Mesothelial cell of epicardium (in vitro differentiated cells): ENCODE measurements at regions not wholly inside any gene's neighbourhood (a gene's known extent, or its start where the extent isn't known, plus 50 kb on each side); places are given as distances from the start of the nearest gene placed in this dataset.

Experiments
- DNase-seq, 2 experiments: peaks; one replicate each; pipeline ENCODE4 v3.0.0; 2021; ENCODE audit warnings: low spot score in 2 of 2; ENCODE audit not compliant: unreplicated experiment in 2 of 2
- H3K27ac Mint-ChIP-seq: 2 replicates; pipeline ENCODE4 v1.8.0; 2021; ENCODE audit warnings: mixed read lengths
- H3K27me3 Mint-ChIP-seq: 2 replicates; pipeline ENCODE4 v1.8.0; 2021; ENCODE audit warnings: low read depth, mixed read lengths
- H3K36me3 Mint-ChIP-seq: 2 replicates; pipeline ENCODE4 v1.8.0; 2021; ENCODE audit warnings: mixed read lengths
- H3K4me1 Mint-ChIP-seq: 2 replicates; pipeline ENCODE4 v1.8.0; 2021; ENCODE audit warnings: mixed read lengths
- H3K4me3 Mint-ChIP-seq: 2 replicates; pipeline ENCODE4 v1.8.0; 2021; ENCODE audit warnings: mild to moderate bottlenecking, moderate library complexity, mixed read lengths
- H3K9me3 Mint-ChIP-seq: 2 replicates; pipeline ENCODE4 v1.8.0; 2021; ENCODE audit warnings: mixed read lengths
- CTCF ChIP-seq: fragments of 200-600 bp; sonication (generic); IDR thresholded peaks from one replicate; pipeline ENCODE4 v1.5.0; 2021; ENCODE audit warnings: antibody characterized with exemption; ENCODE audit not compliant: unreplicated experiment

- no peak for DNase-seq
- no peak for TF ChIP-seq CTCF
- Mint-ChIP-seq H3K9me3 (no peaks in the 10 kb centered on the region), H3K4me1 (peaks cover 13% of the 10 kb centered on the region), H3K4me3 (peak overlapping the region; percentile 47), H3K27me3 (no peaks in the 10 kb centered on the region), H3K27ac (no peak overlapping the region), H3K36me3 (no peaks in the 10 kb centered on the region)
These were observed 68.1 kb upstream of the FOXK1 start for GRCh38 chr7:4613846-4614548.

GRCh38 chr7:4616116-4616515 is 66.0 kb upstream of the FOXK1 start:
- Mint-ChIP-seq H3K27me3 (no peaks in the 10 kb centered on the region), H3K27ac (no peak overlapping the region), H3K9me3 (peaks cover 2% of the 10 kb centered on the region), H3K4me1 (peaks cover 13% of the 10 kb centered on the region), H3K36me3 (no peaks in the 10 kb centered on the region), H3K4me3 (no peak overlapping the region)
- TF ChIP-seq CTCF = no peak
- no peak for DNase-seq

- DNase-seq = no peak
- H3K9me3 Mint-ChIP-seq = peaks cover 8% of the 10 kb centered on the region
- no peak for TF ChIP-seq CTCF
- no peak overlapping the region for H3K4me3 Mint-ChIP-seq
- H3K36me3 Mint-ChIP-seq = no peaks in the 10 kb centered on the region
- H3K4me1 Mint-ChIP-seq = peaks cover 7% of the 10 kb centered on the region
- no peak overlapping the region for H3K27ac Mint-ChIP-seq
- H3K27me3 Mint-ChIP-seq = no peaks in the 10 kb centered on the region
These were observed 60.7 kb upstream of the FOXK1 start for GRCh38 chr7:4621396-4621795.

DNA sequence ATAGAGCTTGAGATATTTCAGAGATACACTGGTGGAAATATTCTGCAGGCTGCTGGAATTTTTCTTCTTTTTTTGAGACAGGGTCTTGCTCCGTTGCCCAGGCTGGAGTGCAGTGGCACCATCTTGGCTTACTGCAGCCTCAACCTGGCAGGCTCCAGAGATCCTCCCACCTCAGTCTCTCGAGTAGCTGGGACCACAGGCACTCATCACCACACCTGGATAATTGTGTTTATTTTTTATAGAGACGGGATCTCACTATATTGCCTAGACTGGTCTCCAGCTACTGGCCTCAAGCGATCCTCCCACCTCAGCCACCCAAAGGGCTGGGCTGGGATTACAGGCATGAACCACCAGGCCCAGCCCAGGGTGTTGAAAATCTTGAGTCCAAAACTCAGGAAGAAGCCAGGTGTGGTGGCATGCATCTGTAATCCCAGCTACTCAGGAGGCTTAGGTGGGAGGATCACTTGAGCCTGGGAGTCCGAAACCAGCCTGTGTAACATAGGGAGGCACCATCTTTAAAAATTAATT is 55.7 kb upstream of the FOXK1 start:
- peaks cover 6% of the 10 kb centered on the region for H3K9me3 Mint-ChIP-seq
- H3K36me3 Mint-ChIP-seq = no peaks in the 10 kb centered on the region
- DNase-seq = no peak
- H3K4me1 Mint-ChIP-seq = peaks cover 18% of the 10 kb centered on the region
- H3K4me3 Mint-ChIP-seq = no peak overlapping the region
- no peak overlapping the region for H3K27ac Mint-ChIP-seq
- peaks cover 20% of the 10 kb centered on the region for H3K27me3 Mint-ChIP-seq
- no peak for TF ChIP-seq CTCF

DNA sequence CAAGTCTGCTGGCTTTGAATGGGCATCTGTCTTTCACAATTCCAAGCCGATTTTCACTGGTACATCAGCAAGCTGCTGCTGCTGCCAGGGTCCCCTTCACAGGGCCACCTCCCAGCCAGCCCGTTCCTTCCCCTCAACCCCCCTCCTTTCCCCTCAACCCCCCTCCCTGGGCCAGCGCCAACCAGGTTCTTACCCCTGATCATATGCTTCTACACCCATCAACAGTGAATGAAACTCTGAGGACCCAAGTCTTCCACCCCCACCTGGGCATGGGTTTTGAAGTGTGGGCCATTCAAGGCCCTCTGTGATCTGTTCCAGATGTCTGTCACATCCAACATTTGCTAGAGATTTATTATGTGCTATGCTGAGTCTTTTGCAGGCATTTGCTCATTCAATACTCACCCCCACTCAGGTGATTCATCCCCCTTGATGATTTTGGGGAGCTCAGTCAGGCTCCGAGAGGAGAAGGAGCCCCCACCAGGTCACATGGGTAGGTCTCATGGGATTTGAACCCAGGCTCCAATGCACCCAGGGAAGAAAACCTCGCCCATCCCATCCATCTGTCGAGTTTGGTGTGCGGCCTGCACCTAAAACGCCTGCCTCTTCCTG is 52.7 kb upstream of the FOXK1 start:
- Mint-ChIP-seq H3K36me3 (no peaks in the 10 kb centered on the region), H3K27ac (peak overlapping the region; percentile 2), H3K4me1 (peaks cover 22% of the 10 kb centered on the region), H3K4me3 (no peak overlapping the region), H3K9me3 (no peaks in the 10 kb centered on the region), H3K27me3 (peaks cover 24% of the 10 kb centered on the region)
- no peak for DNase-seq
- no peak for TF ChIP-seq CTCF
